GM23338 (cell line): ENCODE measurements at regions not wholly inside any gene's neighbourhood (a gene's known extent, or its start where the extent isn't known, plus 50 kb on each side); places are given as distances from the start of the nearest gene placed in this dataset.

Experiments
- EZH2 ChIP-seq: fragments of 200-600 bp; sonication (generic); IDR thresholded peaks from one replicate; pipeline ENCODE4 v1.8.0; 2017; ENCODE audit warnings: antibody characterized with exemption, mild to moderate bottlenecking, low read depth; ENCODE audit not compliant: unreplicated experiment
- EZH2phosphoT487 ChIP-seq: fragments of 200-600 bp; sonication (generic); IDR thresholded peaks from one replicate; pipeline ENCODE4 v1.8.1; 2018; ENCODE audit warnings: antibody characterized with exemption; ENCODE audit not compliant: unreplicated experiment
- REST ChIP-seq: IDR thresholded peaks from one replicate; pipeline ENCODE4 v1.6.1; 2018; ENCODE audit warnings: antibody characterized with exemption; ENCODE audit not compliant: unreplicated experiment

- no peak for TF ChIP-seq EZH2phosphoT487
- no peak for TF ChIP-seq EZH2
- no peak for TF ChIP-seq REST
Measured at GRCh38 chr18:46301081-46301480, 196.9 kb downstream of the HAUS1 start.
